PC-9 (cell line): ENCODE measurements at regions not wholly inside any gene's neighbourhood (a gene's known extent, or its start where the extent isn't known, plus 50 kb on each side); places are given as distances from the start of the nearest gene placed in this dataset.

Source experiments
- BruUV-seq: library from RNA; stranded (reverse); fragments of 400-500 nt; replicated peaks from 2 replicates; lab custom pipeline; 2021; lab: Mats Ljungman, UMichigan
- CTCF ChIA-PET: fragments of 300-600 bp; sonication (Branson Sonifier 250); formaldehyde crosslinking; loops from one replicate; lab custom pipeline; 2022; ENCODE audit warnings: antibody characterized with exemption; lab: Charles Lee
- POLR2A ChIA-PET: fragments of 300-600 bp; sonication (Branson Sonifier 250); formaldehyde crosslinking; loops from one replicate; lab custom pipeline; 2022; ENCODE audit warnings: antibody characterized with exemption; ENCODE audit not compliant: unreplicated experiment; lab: Charles Lee
- DNase-seq, 2 experiments: peaks; one replicate each; pipeline versions ENCODE4 v3.0.0 to v3.0.0-alpha.2; 2015 to 2022; ENCODE audit warnings: mixed read lengths in 1 of 2
- H2AFZ ChIP-seq: fragments of 200-600 bp; sonication (generic); 2 replicates; pipeline ENCODE4 v1.8.1; 2017; ENCODE audit warnings: antibody characterized with exemption
- H3F3A ChIP-seq: fragments of 200-600 bp; sonication (generic); 2 replicates; pipeline ENCODE4 v1.8.1; 2017; ENCODE audit warnings: antibody characterized with exemption, mild to moderate bottlenecking, low read depth; ENCODE audit not compliant: insufficient read depth
- H3K27ac ChIP-seq: fragments of 200-600 bp; sonication (generic); 2 replicates; pipeline ENCODE4 v1.6.1; 2016; ENCODE audit warnings: mixed run types
- H3K27me3 ChIP-seq: fragments of 200-600 bp; sonication (generic); 2 replicates; pipeline ENCODE4 v1.6.1; 2016; ENCODE audit warnings: low read depth, mixed run types; ENCODE audit not compliant: insufficient read depth
- H3K36me3 ChIP-seq: fragments of 200-600 bp; sonication (generic); 2 replicates; pipeline ENCODE4 v1.6.1; 2016; ENCODE audit warnings: low read depth, mixed run types
- H3K4me1 ChIP-seq: fragments of 200-600 bp; sonication (generic); replicated peaks from 2 replicates; pipeline ENCODE4 v1.6.1; 2016; ENCODE audit warnings: mixed run types; ENCODE audit not compliant: insufficient read depth
- H3K4me2 ChIP-seq: fragments of 200-600 bp; sonication (generic); 2 replicates; pipeline ENCODE4 v1.6.1; 2017; ENCODE audit warnings: mixed run types
- H3K4me3 ChIP-seq: fragments of 200-600 bp; sonication (generic); 2 replicates; pipeline ENCODE4 v1.6.1; 2016; ENCODE audit warnings: mixed run types
- H3K79me2 ChIP-seq: fragments of 200-600 bp; sonication (generic); 2 replicates; pipeline ENCODE4 v1.6.1; 2017; ENCODE audit warnings: low read depth, mixed run types
- H3K9me2 ChIP-seq: fragments of 200-600 bp; sonication (generic); 2 replicates; pipeline ENCODE4 v1.8.1; 2017; ENCODE audit warnings: mild to moderate bottlenecking; ENCODE audit not compliant: insufficient read depth
- H3K9me3 ChIP-seq: fragments of 200-600 bp; sonication (generic); 2 replicates; pipeline ENCODE4 v1.8.1; 2016; ENCODE audit warnings: low read depth; ENCODE audit not compliant: insufficient read depth
- H4K20me1 ChIP-seq: fragments of 200-600 bp; sonication (generic); 2 replicates; pipeline ENCODE4 v1.8.1; 2017; ENCODE audit not compliant: insufficient read depth
- CTCF ChIP-seq: fragments of 200-600 bp; sonication (generic); conservative IDR thresholded peaks from 2 replicates; pipeline ENCODE4 v1.6.1; 2017; ENCODE audit warnings: mixed run types, antibody characterized with exemption, mild to moderate bottlenecking, moderate library complexity
- EZH2 ChIP-seq: fragments of 200-600 bp; sonication (generic); IDR thresholded peaks from 2 replicates; pipeline ENCODE4 v1.8.0; 2017; ENCODE audit warnings: antibody characterized with exemption, low read depth
- intact Hi-C: fragments of 100-400 bp; cut with micrococcal nuclease; formaldehyde crosslinking; loops from one replicate; pipeline ENCODE4 v1.10.0; 2022; ENCODE audit not compliant: unreplicated experiment

- no peak overlapping the region for H3K4me3 ChIP-seq
- no peak for DNase-seq
- H3K27me3 ChIP-seq = no peaks in the 10 kb centered on the region
- no peak for TF ChIP-seq CTCF
- no peak for TF ChIP-seq EZH2
- ChIA-PET POLR2A (no interaction called here), CTCF (no interaction called here)
- no peaks in the 10 kb centered on the region for H4K20me1 ChIP-seq
- BruUV-seq = no TSS peak
- H3K9me2 ChIP-seq = no peaks in the 10 kb centered on the region; the same call in 1 of the 2 replicates
- H2AFZ ChIP-seq = no peak overlapping the region
- H3K27ac ChIP-seq = no peak overlapping the region
- H3K4me1 ChIP-seq = peaks cover 8% of the 10 kb centered on the region; the same call in 1 of the 2 replicates
- H3K79me2 ChIP-seq = no peaks in the 10 kb centered on the region
- no peak overlapping the region for H3K4me2 ChIP-seq
- intact Hi-C loops = no loop called here
- no peaks in the 10 kb centered on the region for H3F3A ChIP-seq
- H3K9me3 ChIP-seq = no peaks in the 10 kb centered on the region; the same call in 1 of the 2 replicates
- H3K36me3 ChIP-seq = no peaks in the 10 kb centered on the region
Measured at GRCh38 chr5:39720136-39720535, 295.4 kb upstream of the DAB2 start.

GRCh38 chr5:39717176-39717897 lies 292.6 kb upstream of the DAB2 start:
- DNase-seq = no peak
- Histone ChIP-seq H3K79me2 (no peaks in the 10 kb centered on the region), H3F3A (peaks cover 3% of the 10 kb centered on the region; the same call in 1 of the 2 replicates), H3K27me3 (no peaks in the 10 kb centered on the region), H3K27ac (no peak overlapping the region), H3K4me2 (no peak overlapping the region), H3K9me3 (no peaks in the 10 kb centered on the region; the same call in 1 of the 2 replicates), H3K4me1 (peaks cover 8% of the 10 kb centered on the region; the same call in 1 of the 2 replicates), H3K9me2 (no peaks in the 10 kb centered on the region), H3K36me3 (no peaks in the 10 kb centered on the region), H3K4me3 (no peak overlapping the region), H4K20me1 (no peaks in the 10 kb centered on the region), H2AFZ (no peak overlapping the region)
- CTCF ChIA-PET = interaction anchor here (1.0 to 1.7 kb wide), 3 partner anchors 586 to 972 kb away, joined by 4 to 8 read pairs (median 5); no protein-coding TSS in a partner anchor
- POLR2A ChIA-PET = interaction anchor here (0.6 kb wide), 1 partner anchor 962 kb away, joined by 5 read pairs; the partner anchor contains the start of gene PTGER4
- TF ChIP-seq CTCF (no peak), EZH2 (no peak)
- BruUV-seq = no TSS peak
- intact Hi-C loops = loop anchor here (10.0 kb wide), 2 partner anchors 343 to 367 kb away; no protein-coding TSS in a partner anchor

GRCh38 chr5:39716532-39717028 lies 291.8 kb upstream of the DAB2 start:
- TF ChIP-seq CTCF (peak; percentile 36; the same call in 1 of the 2 replicates), EZH2 (no peak)
- Histone ChIP-seq H3F3A (peaks cover 3% of the 10 kb centered on the region; the same call in 1 of the 2 replicates), H3K4me3 (no peak overlapping the region), H3K79me2 (no peaks in the 10 kb centered on the region), H3K4me1 (peaks cover 8% of the 10 kb centered on the region; the same call in 1 of the 2 replicates), H3K9me3 (no peaks in the 10 kb centered on the region; the same call in 1 of the 2 replicates), H3K36me3 (no peaks in the 10 kb centered on the region), H3K9me2 (no peaks in the 10 kb centered on the region), H2AFZ (peak overlapping the region; percentile 70), H4K20me1 (no peaks in the 10 kb centered on the region), H3K27ac (no peak overlapping the region), H3K27me3 (no peaks in the 10 kb centered on the region), H3K4me2 (no peak overlapping the region)
- BruUV-seq = no TSS peak
- intact Hi-C loops = loop anchor here (10.0 kb wide), 2 partner anchors 342 to 368 kb away; no protein-coding TSS in a partner anchor
- ChIA-PET CTCF (interaction anchor here (1.0 to 1.7 kb wide), 3 partner anchors 587 to 972 kb away, joined by 4 to 8 read pairs (median 5); no protein-coding TSS in a partner anchor), POLR2A (interaction anchor here (0.6 kb wide), 1 partner anchor 963 kb away, joined by 5 read pairs; the partner anchor contains the start of gene PTGER4)
- DNase-seq = peak; percentile 42 to 53
